Spinal cord (tissue), 9 donors: ENCODE measurements at regions not wholly inside any gene's neighbourhood (a gene's known extent, or its start where the extent isn't known, plus 50 kb on each side); places are given as distances from the start of the nearest gene placed in this dataset.

Source experiments
- DNase-seq, 6 donors: peaks; one replicate each; pipeline versions ENCODE4 v3.0.0 to v3.0.0-alpha.2; 2013 to 2015; ENCODE audit warnings: low spot score in 6 of 6, low read depth in 4 of 6
- H3K27ac ChIP-seq: one replicate; pipeline ENCODE4 v1.5.1; 2013; ENCODE audit warnings: low read depth, low read length, control low read depth
- H3K27me3 ChIP-seq: one replicate; pipeline ENCODE4 v1.6.1; 2013; ENCODE audit warnings: low read length; ENCODE audit not compliant: control insufficient read depth, insufficient read depth
- H3K36me3 ChIP-seq: one replicate; pipeline ENCODE4 v1.6.1; 2013; ENCODE audit warnings: low read length; ENCODE audit not compliant: control insufficient read depth, insufficient read depth
- H3K4me1 ChIP-seq: one replicate; pipeline ENCODE4 v1.6.1; 2013; ENCODE audit warnings: low read length; ENCODE audit not compliant: control insufficient read depth, insufficient read depth
- H3K4me3 ChIP-seq: one replicate; pipeline ENCODE4 v1.5.1; 2013; ENCODE audit warnings: low read depth, low read length, control low read depth
- H3K9me3 ChIP-seq: one replicate; pipeline ENCODE4 v1.6.1; 2013; ENCODE audit warnings: low read length; ENCODE audit not compliant: control insufficient read depth, insufficient read depth
- WGBS: methylation state at CpG from one replicate; pipeline ENCODE4 v1.1.5; 2013; ENCODE audit warnings: missing lambda C conversion rate; ENCODE audit not compliant: insufficient coverage; 5-methylcytosine and 5-hydroxymethylcytosine counted together
- donor health status: healthy.

GRCh38 chr14:32254952-32255679 lies 52.0 kb upstream of the RNU6-8 start:
- Histone ChIP-seq H3K27ac (peak overlapping the region; percentile 67), H3K27me3 (no peaks in the 10 kb centered on the region), H3K36me3 (no peaks in the 10 kb centered on the region), H3K4me1 (peaks cover 17% of the 10 kb centered on the region), H3K9me3 (no peaks in the 10 kb centered on the region), H3K4me3 (no peak overlapping the region)
- DNase-seq = peak in 5 of 6 donors; percentile 62 to 93 (median 70)
- WGBS = 69% methylated on average over 4 of the region's 9 CpGs

- no peak for DNase-seq
- Histone ChIP-seq H3K27me3 (no peaks in the 10 kb centered on the region), H3K27ac (no peak overlapping the region)
Observed at GRCh38 chr14:32255789-32256188, 52.7 kb upstream of the RNU6-8 start.

GRCh38 chr14:32256576-32256975 lies 53.5 kb upstream of the RNU6-8 start:
- no peaks in the 10 kb centered on the region for H3K36me3 ChIP-seq
- no peak overlapping the region for H3K27ac ChIP-seq
- peaks cover 15% of the 10 kb centered on the region for H3K4me1 ChIP-seq
- DNase-seq = no peak
- no peaks in the 10 kb centered on the region for H3K9me3 ChIP-seq
- no CpG with 5 or more reads among the region's 1 CpG for WGBS
- no peaks in the 10 kb centered on the region for H3K27me3 ChIP-seq
- H3K4me3 ChIP-seq = no peak overlapping the region

More at GRCh38 chr14:32255789-32256188, 52.7 kb upstream of the RNU6-8 start:
- H3K36me3 ChIP-seq = no peaks in the 10 kb centered on the region
- peaks cover 17% of the 10 kb centered on the region for H3K4me1 ChIP-seq
- H3K9me3 ChIP-seq = no peaks in the 10 kb centered on the region
- no peak overlapping the region for H3K4me3 ChIP-seq

GRCh38 chr14:32258336-32258993 lies 55.4 kb upstream of the RNU6-8 start:
- Histone ChIP-seq H3K36me3 (no peaks in the 10 kb centered on the region), H3K4me1 (peaks cover 15% of the 10 kb centered on the region), H3K9me3 (peaks cover 4% of the 10 kb centered on the region), H3K4me3 (no peak overlapping the region), H3K27me3 (no peaks in the 10 kb centered on the region), H3K27ac (peak overlapping the region; percentile 11)
- 60% methylated on average over 3 of the region's 3 CpGs for WGBS
- DNase-seq = peak in 1 of 6 donors; percentile 68

- H3K4me1 ChIP-seq = peaks cover 15% of the 10 kb centered on the region
- no peaks in the 10 kb centered on the region for H3K36me3 ChIP-seq
- peak overlapping the region; percentile 11 for H3K27ac ChIP-seq
Observed at GRCh38 chr14:32259368-32260013, 56.4 kb upstream of the RNU6-8 start.

GRCh38 chr14:32263939-32264567 lies 61.0 kb upstream of the RNU6-8 start:
- no peaks in the 10 kb centered on the region for H3K4me1 ChIP-seq
- peaks cover 10% of the 10 kb centered on the region for H3K9me3 ChIP-seq
- DNase-seq = no peak
- H3K36me3 ChIP-seq = no peaks in the 10 kb centered on the region
- no peak overlapping the region for H3K27ac ChIP-seq
- no peak overlapping the region for H3K4me3 ChIP-seq
- WGBS = no CpG with 5 or more reads among the region's 1 CpG
- H3K27me3 ChIP-seq = no peaks in the 10 kb centered on the region

More at GRCh38 chr14:32259368-32260013, 56.4 kb upstream of the RNU6-8 start:
- Histone ChIP-seq H3K27me3 (no peaks in the 10 kb centered on the region), H3K9me3 (peaks cover 7% of the 10 kb centered on the region), H3K4me3 (no peak overlapping the region)
- DNase-seq = no peak

- no CpG with 5 or more reads among the region's 2 CpGs for WGBS
- H3K9me3 ChIP-seq = peaks cover 10% of the 10 kb centered on the region
Observed at GRCh38 chr14:32265584-32265983, 62.5 kb upstream of the RNU6-8 start.

GRCh38 chr14:32277998-32278397 lies 51.1 kb upstream of the AKAP6 start:
- DNase-seq = no peak
- H3K27me3 ChIP-seq = no peaks in the 10 kb centered on the region
- WGBS = no CpG with 5 or more reads among the region's 3 CpGs
- no peaks in the 10 kb centered on the region for H3K36me3 ChIP-seq
- no peaks in the 10 kb centered on the region for H3K9me3 ChIP-seq
- H3K27ac ChIP-seq = no peak overlapping the region
- H3K4me1 ChIP-seq = no peaks in the 10 kb centered on the region
- H3K4me3 ChIP-seq = no peak overlapping the region

More at GRCh38 chr14:32265584-32265983, 62.5 kb upstream of the RNU6-8 start:
- no peak overlapping the region for H3K4me3 ChIP-seq
- no peaks in the 10 kb centered on the region for H3K27me3 ChIP-seq
- no peak overlapping the region for H3K27ac ChIP-seq
- H3K4me1 ChIP-seq = no peaks in the 10 kb centered on the region
- DNase-seq = no peak
- no peaks in the 10 kb centered on the region for H3K36me3 ChIP-seq
